ENCODE measurements at regions not wholly inside any gene's neighbourhood (a gene's known extent, or its start where the extent isn't known, plus 50 kb on each side); places are given as distances from the start of the nearest gene placed in this dataset.

- TF ChIP-seq POLR2A (IDR thresholded peaks at IDR 0.05) (no peak), CTCF (IDR thresholded peaks at IDR 0.05) (no peak), EP300 (IDR thresholded peaks at IDR 0.05) (no peak)
Measured at GRCh38 chr18:38688416-38688815, 1122.8 kb upstream of the CELF4 start.
